Panc1 (cell line): ENCODE measurements at regions not wholly inside any gene's neighbourhood (a gene's known extent, or its start where the extent isn't known, plus 50 kb on each side); places are given as distances from the start of the nearest gene placed in this dataset.

Experiments
- POLR2AphosphoS5 ChIP-seq: IDR thresholded peaks from 2 replicates; pipeline ENCODE4 v1.6.1; 2012; ENCODE audit warnings: mild to moderate bottlenecking, low read depth, low read length, moderate library complexity
- SIN3A ChIP-seq: IDR thresholded peaks from 2 replicates; pipeline ENCODE4 v1.6.1; 2012; ENCODE audit warnings: low read depth, mild to moderate bottlenecking, low read length, moderate library complexity, borderline replicate concordance; ENCODE audit not compliant: insufficient read depth
- TCF7L2 ChIP-seq: IDR thresholded peaks from 2 replicates; pipeline ENCODE4 v1.6.1; 2011; ENCODE audit warnings: mild to moderate bottlenecking, low read depth, low read length, inconsistent platforms
- TF ChIP-seq, protein P1 (sequence below): fragments of 450-650 bp; IDR thresholded peaks from 2 replicates; pipeline ENCODE4 v1.5.1; 2017; ENCODE audit warnings: mild to moderate bottlenecking

- no peak for TF ChIP-seq POLR2AphosphoS5
- TF ChIP-seq, protein P1, sequence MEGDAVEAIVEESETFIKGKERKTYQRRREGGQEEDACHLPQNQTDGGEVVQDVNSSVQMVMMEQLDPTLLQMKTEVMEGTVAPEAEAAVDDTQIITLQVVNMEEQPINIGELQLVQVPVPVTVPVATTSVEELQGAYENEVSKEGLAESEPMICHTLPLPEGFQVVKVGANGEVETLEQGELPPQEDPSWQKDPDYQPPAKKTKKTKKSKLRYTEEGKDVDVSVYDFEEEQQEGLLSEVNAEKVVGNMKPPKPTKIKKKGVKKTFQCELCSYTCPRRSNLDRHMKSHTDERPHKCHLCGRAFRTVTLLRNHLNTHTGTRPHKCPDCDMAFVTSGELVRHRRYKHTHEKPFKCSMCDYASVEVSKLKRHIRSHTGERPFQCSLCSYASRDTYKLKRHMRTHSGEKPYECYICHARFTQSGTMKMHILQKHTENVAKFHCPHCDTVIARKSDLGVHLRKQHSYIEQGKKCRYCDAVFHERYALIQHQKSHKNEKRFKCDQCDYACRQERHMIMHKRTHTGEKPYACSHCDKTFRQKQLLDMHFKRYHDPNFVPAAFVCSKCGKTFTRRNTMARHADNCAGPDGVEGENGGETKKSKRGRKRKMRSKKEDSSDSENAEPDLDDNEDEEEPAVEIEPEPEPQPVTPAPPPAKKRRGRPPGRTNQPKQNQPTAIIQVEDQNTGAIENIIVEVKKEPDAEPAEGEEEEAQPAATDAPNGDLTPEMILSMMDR: no peak
- no peak for TF ChIP-seq TCF7L2
- TF ChIP-seq SIN3A: no peak
Observed at GRCh38 chr18:23357996-23358594, 95.0 kb upstream of the RIOK3 start.
